Heart right ventricle (tissue), 16 donors: ENCODE measurements at regions not wholly inside any gene's neighbourhood (a gene's known extent, or its start where the extent isn't known, plus 50 kb on each side); places are given as distances from the start of the nearest gene placed in this dataset.

Source experiments
- ATAC-seq, 8 donors: fragments of 200-7000 bp; cut with Tn5 transposase; one replicate each; pipeline ENCODE4 v1.9.1; 2020; ENCODE audit warnings: mild to moderate bottlenecking in 8 of 8, moderate library complexity in 8 of 8, moderate number of reproducible peaks in 1 of 8
- DNase-seq, 2 donors: peaks; one replicate each; pipeline ENCODE4 v3.0.0-alpha.2; 2020
- H3K27ac ChIP-seq, 10 donors: fragments of 200-600 bp; sonication (generic) in 2 of 10; one replicate each; pipeline versions ENCODE4 v1.5.0 to v1.8.0; 2020 to 2022; ENCODE audit warnings: mild to moderate bottlenecking in 3 of 10
- H3K27me3 ChIP-seq, 7 donors: fragments of 200-600 bp; one replicate each; pipeline ENCODE4 v1.8.0; 2021 to 2022; ENCODE audit warnings: mild to moderate bottlenecking in 2 of 7
- H3K36me3 ChIP-seq, 9 donors: fragments of 200-600 bp; sonication (generic) in 1 of 9; one replicate each; pipeline versions ENCODE4 v1.5.0 to v1.8.0; 2020 to 2022; ENCODE audit warnings: mild to moderate bottlenecking in 2 of 9
- H3K4me1 ChIP-seq, 9 donors: fragments of 200-600 bp; sonication (generic) in 1 of 9; one replicate each; pipeline versions ENCODE4 v1.5.0 to v1.8.0; 2020 to 2022; ENCODE audit warnings: mild to moderate bottlenecking in 4 of 9
- H3K4me3 ChIP-seq, 10 donors: fragments of 200-600 bp; sonication (generic) in 2 of 10; one replicate each; pipeline versions ENCODE4 v1.5.0 to v1.8.0; 2020 to 2022; ENCODE audit warnings: mild to moderate bottlenecking in 7 of 10, moderate library complexity in 2 of 10
- H3K9me3 ChIP-seq, 11 donors: fragments of 200-600 bp in 10 of 11; sonication (generic) in 2 of 11; one replicate each; pipeline versions ENCODE4 v1.5.0 to v1.8.0; 2013 to 2022; ENCODE audit warnings: mild to moderate bottlenecking in 2 of 11, control low read depth in 1 of 11, moderate library complexity in 1 of 11
- WGBS, 2 donors: extraction: QIAGEN DNeasy Blood & Tissue Kit; methylation state at CpG; one replicate each; pipeline ENCODE4 v1.1.7; 2013; ENCODE audit warnings: inconsistent platforms in 1 of 2; 5-methylcytosine and 5-hydroxymethylcytosine counted together
- intact Hi-C, 10 donors: fragments of 100-400 bp; cut with DNase I; formaldehyde crosslinking; loops; one replicate each; pipeline versions ENCODE4 v1.11.1 to v1.14.2; 2022
- TF ChIP-seq, protein P1 (sequence below), 9 donors: fragments of 200-600 bp; sonication (generic) in 2 of 9; IDR thresholded peaks; one replicate each; pipeline versions ENCODE4 v1.5.0 to v1.8.0; 2021 to 2022; ENCODE audit warnings: antibody characterized with exemption in 9 of 9, mild to moderate bottlenecking in 5 of 9, moderate library complexity in 1 of 9
- donor health status: Arrhythmogenic right ventricular cardiomyopathy.
- donor health status: ischemic (EF 13 %, LVEDD 7.1; RV severe dilation, severe dysfunction).
- donor health status: healthy with polysubstance abuse.
- donor health status: DM: no; HTN: yes; CAD: no.
- donor health status: DM: no; HTN: no; CAD: no.
- donor health status: ischemic (EF 25% LVEDD 6.9; RV normal size, moderate dysfunction).
- donor health status: ischemic (EF 25% LVEDD 5.7; RV mildly dilated, moderate dysfunction).
- donor health status: healthy.
- donor health status: DM: yes; HTN: yes; CAD: no.
- donor health status: Ischemic cardiomyopathy.
- donor health status: ischemic (EF 35%, LVEDD 5.7; RV mildly dilated, moderate dysfunction).
- donor health status: nonischemic (EF 11% LVEDD 7.7; RV severe dilation, severe dysfunction).
- donor health status: DM: yes; HTN: yes; CAD: no.
- donor health status: PGD.
- donor health status: ischemic (EF 29% LVEDD 5.4; RV normal size, mild dysfunction).
- donor health status: nonischemic (EF 23%, LVEDD 6.1; RV moderate dilation, normal function).

DNA sequence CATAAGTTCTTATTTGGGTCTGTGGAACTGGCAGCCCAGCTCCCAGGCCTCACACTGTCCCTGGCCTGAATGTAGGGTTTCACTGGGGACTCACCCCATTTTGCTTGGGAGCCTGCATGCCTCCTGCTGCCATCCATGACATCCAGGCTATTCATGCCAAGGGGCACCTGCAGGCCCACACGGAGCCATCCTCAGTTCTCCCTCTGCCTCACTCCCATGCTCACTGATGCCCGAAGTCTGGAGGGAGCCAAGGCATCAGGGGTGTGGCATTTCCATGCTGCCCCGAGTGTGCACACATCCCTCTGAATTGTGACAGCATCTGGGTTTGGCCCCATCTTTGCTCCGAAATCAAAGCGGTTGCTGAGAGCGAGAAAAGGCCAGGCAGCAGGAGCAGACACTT is 67.4 kb upstream of the ZNF804A start:
- Histone ChIP-seq H3K4me1 (peaks cover 0 to 4% (median 0%) of the 10 kb centered on the region in 9 donors), H3K27ac (no peak overlapping the region), H3K4me3 (no peak overlapping the region), H3K36me3 (no peaks in the 10 kb centered on the region), H3K9me3 (peaks cover 0 to 52% (median 27%) of the 10 kb centered on the region in 11 donors), H3K27me3 (no peaks in the 10 kb centered on the region)
- intact Hi-C loops, result no loop called here
- DNase-seq (no peak), ATAC-seq (no peak)
- TF ChIP-seq, protein P1, sequence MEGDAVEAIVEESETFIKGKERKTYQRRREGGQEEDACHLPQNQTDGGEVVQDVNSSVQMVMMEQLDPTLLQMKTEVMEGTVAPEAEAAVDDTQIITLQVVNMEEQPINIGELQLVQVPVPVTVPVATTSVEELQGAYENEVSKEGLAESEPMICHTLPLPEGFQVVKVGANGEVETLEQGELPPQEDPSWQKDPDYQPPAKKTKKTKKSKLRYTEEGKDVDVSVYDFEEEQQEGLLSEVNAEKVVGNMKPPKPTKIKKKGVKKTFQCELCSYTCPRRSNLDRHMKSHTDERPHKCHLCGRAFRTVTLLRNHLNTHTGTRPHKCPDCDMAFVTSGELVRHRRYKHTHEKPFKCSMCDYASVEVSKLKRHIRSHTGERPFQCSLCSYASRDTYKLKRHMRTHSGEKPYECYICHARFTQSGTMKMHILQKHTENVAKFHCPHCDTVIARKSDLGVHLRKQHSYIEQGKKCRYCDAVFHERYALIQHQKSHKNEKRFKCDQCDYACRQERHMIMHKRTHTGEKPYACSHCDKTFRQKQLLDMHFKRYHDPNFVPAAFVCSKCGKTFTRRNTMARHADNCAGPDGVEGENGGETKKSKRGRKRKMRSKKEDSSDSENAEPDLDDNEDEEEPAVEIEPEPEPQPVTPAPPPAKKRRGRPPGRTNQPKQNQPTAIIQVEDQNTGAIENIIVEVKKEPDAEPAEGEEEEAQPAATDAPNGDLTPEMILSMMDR (IDR thresholded peaks at IDR 0.05), result no peak
- 90 to 95% methylated on average over 6 of the region's 6 CpGs for WGBS, 2 donors

DNA sequence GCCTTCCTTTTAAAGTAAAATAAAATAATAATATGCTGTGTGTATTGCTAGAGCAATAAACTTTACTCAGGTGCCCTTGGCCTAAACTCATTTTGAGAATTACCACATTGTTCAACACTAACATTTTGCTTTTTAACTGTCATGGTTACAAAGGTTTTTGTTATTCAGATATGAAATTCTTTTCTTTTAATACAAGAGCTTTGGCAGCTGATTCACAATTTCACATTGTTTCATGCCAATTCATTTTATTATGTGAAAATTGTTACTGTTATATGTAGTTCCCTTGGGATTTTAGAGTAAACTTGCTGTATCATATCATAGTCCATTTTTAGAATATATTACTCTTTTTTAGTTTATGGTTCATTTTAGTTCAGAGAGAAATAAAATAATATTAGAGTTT is 65.8 kb upstream of the ZNF804A start:
- H3K9me3 ChIP-seq, result peaks cover 0 to 36% (median 19%) of the 10 kb centered on the region in 11 donors
- peaks cover 0 to 4% (median 0%) of the 10 kb centered on the region in 9 donors for H3K4me1 ChIP-seq
- no peak overlapping the region for H3K4me3 ChIP-seq
- H3K36me3 ChIP-seq, result no peaks in the 10 kb centered on the region
- H3K27ac ChIP-seq, result no peak overlapping the region
- intact Hi-C loops, result no loop called here
- TF ChIP-seq, protein P1 (IDR thresholded peaks at IDR 0.05), result no peak
- H3K27me3 ChIP-seq, result no peaks in the 10 kb centered on the region
- DNase-seq, result no peak
- ATAC-seq, result no peak

DNA sequence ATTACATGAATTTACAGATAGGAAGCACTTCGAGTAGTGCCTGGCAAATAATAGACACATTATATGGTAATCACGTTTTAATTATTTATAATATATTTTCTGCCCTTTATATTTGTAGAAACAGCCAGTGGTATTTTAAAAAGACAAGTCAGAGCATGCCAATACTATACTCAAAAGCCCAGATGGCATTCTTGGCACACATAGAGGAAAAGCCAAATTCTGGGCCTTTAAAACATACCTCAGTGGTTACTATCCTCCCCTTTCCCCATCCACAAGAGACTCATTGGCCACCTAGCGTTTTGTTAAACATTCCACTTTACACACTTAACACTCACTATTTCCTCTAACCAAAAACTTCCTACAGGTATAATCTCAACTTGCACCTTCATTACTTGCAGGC is 63.3 kb upstream of the ZNF804A start:
- WGBS, 2 donors, result 64 to 77% methylated on average over 3 of the region's 3 CpGs
- TF ChIP-seq, protein P1 (IDR thresholded peaks at IDR 0.05), result no peak
- Histone ChIP-seq H3K4me1 (peaks cover 0 to 4% (median 0%) of the 10 kb centered on the region in 9 donors), H3K9me3 (peaks cover 0 to 11% (median 0%) of the 10 kb centered on the region in 11 donors), H3K36me3 (no peaks in the 10 kb centered on the region), H3K27me3 (no peaks in the 10 kb centered on the region), H3K4me3 (no peak overlapping the region), H3K27ac (no peak overlapping the region)
- DNase-seq, result no peak
- intact Hi-C loops, result no loop called here
- ATAC-seq, result no peak

DNA sequence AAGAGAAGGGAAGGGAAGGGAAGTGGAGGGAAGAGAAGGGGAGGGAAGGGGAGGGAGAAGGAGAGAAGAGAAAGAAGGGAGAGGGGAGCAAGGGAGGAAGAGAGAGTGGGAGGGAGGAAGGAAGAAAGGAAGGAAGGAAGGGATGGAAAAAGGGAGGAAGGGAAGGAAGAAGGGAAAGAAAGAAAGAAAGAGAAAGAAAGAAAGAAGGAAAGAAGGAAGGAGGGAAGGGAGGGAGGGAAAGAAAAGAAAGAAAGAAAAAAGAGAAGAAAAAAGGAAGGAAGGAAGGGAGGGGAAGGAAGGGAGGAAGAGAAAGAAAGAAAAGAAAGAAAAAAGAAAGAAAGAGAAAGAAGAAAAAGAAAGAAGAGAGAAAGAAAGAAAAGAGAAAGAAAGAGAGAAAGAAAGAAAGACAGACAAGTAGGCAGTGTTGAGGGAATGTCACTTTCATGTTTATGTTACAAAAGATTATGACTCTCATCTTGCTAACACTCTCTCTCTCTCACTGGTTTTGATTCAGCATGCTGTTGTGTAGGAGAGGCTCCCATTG is 58.0 kb upstream of the ZNF804A start:
- no peak overlapping the region for H3K27ac ChIP-seq
- peaks cover 0 to 6% (median 0%) of the 10 kb centered on the region in 11 donors for H3K9me3 ChIP-seq
- TF ChIP-seq, protein P1 (IDR thresholded peaks at IDR 0.05), result no peak
- no peaks in the 10 kb centered on the region for H3K4me1 ChIP-seq
- no peak overlapping the region for H3K4me3 ChIP-seq
- ATAC-seq (no peak), DNase-seq (no peak)
- H3K36me3 ChIP-seq, result no peaks in the 10 kb centered on the region
- intact Hi-C loops, result no loop called here
- no peaks in the 10 kb centered on the region for H3K27me3 ChIP-seq
